Astrocyte (in vitro differentiated cells and primary cell): ENCODE measurements at regions not wholly inside any gene's neighbourhood (a gene's known extent, or its start where the extent isn't known, plus 50 kb on each side); places are given as distances from the start of the nearest gene placed in this dataset.

ENCODE experiments used
- EZH2 ChIP-seq: IDR thresholded peaks from 2 replicates; pipeline ENCODE4 v1.6.1; 2012; ENCODE audit warnings: mild to moderate bottlenecking, low read length, inconsistent platforms; ENCODE audit not compliant: insufficient read depth
- TF ChIP-seq, protein P1 (sequence below): IDR thresholded peaks from 2 replicates; pipeline ENCODE4 v1.5.1; 2011; ENCODE audit warnings: low read depth, mild to moderate bottlenecking, inconsistent platforms, low read length, moderate library complexity; ENCODE audit not compliant: insufficient read depth

DNA sequence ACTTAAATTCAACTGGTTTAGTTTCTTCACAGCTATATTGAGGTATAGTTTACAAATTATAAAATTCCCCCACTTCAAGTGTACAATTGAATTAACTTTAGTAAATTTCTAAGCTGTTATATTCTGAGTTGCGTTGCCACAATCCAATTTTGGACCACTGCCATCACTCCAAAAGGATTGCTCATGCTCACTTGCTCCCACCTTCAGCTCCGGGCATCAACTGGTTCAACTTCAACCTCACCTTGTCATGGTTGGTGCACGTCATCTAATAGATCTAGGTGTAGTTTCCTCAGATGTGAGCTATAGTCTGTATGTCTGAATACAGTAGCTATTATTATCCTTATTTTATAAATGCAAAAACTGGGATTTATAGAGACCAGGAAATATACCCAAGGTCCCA lies 942.5 kb upstream of the WWC1 start:
- TF ChIP-seq, protein P1, sequence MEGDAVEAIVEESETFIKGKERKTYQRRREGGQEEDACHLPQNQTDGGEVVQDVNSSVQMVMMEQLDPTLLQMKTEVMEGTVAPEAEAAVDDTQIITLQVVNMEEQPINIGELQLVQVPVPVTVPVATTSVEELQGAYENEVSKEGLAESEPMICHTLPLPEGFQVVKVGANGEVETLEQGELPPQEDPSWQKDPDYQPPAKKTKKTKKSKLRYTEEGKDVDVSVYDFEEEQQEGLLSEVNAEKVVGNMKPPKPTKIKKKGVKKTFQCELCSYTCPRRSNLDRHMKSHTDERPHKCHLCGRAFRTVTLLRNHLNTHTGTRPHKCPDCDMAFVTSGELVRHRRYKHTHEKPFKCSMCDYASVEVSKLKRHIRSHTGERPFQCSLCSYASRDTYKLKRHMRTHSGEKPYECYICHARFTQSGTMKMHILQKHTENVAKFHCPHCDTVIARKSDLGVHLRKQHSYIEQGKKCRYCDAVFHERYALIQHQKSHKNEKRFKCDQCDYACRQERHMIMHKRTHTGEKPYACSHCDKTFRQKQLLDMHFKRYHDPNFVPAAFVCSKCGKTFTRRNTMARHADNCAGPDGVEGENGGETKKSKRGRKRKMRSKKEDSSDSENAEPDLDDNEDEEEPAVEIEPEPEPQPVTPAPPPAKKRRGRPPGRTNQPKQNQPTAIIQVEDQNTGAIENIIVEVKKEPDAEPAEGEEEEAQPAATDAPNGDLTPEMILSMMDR: no peak
- no peak for TF ChIP-seq EZH2
